A673 (cell line): ENCODE measurements at regions not wholly inside any gene's neighbourhood (a gene's known extent, or its start where the extent isn't known, plus 50 kb on each side); places are given as distances from the start of the nearest gene placed in this dataset.

Experiments used
- BruUV-seq: library from RNA; stranded (reverse); fragments of 400-500 nt; replicated peaks from 2 replicates; lab custom pipeline; 2021; lab: Mats Ljungman, UMichigan
- CTCF ChIA-PET: fragments of 300-600 bp; sonication (Branson Sonifier 250); formaldehyde crosslinking; loops from one replicate; lab custom pipeline; 2022; ENCODE audit warnings: antibody characterized with exemption; lab: Charles Lee
- POLR2A ChIA-PET: fragments of 300-600 bp; sonication (Branson Sonifier 250); formaldehyde crosslinking; loops from one replicate; lab custom pipeline; 2022; ENCODE audit warnings: antibody characterized with exemption; ENCODE audit not compliant: low non-redundant PET; lab: Charles Lee
- DNase-seq: peaks from one replicate; pipeline ENCODE4 v3.0.0-alpha.2; 2015; ENCODE audit warnings: low spot score
- H3K27ac ChIP-seq: fragments of 200-600 bp; sonication (generic); 2 replicates; pipeline ENCODE4 v1.5.1; 2016; ENCODE audit warnings: mixed run types, low read depth, mild to moderate bottlenecking, mixed read lengths, antibody characterized with exemption, low read length; ENCODE audit not compliant: poor library complexity, severe bottlenecking
- H3K27me3 ChIP-seq: fragments of 200-600 bp; sonication (generic); replicated peaks from 2 replicates; pipeline ENCODE4 v1.6.1; 2017; ENCODE audit warnings: mixed run types, low read depth, mild to moderate bottlenecking, mixed read lengths, antibody characterized with exemption, low read length; ENCODE audit not compliant: insufficient read depth, poor library complexity
- H3K36me3 ChIP-seq: fragments of 200-600 bp; sonication (generic); 2 replicates; pipeline ENCODE4 v1.6.1; 2016; ENCODE audit warnings: mixed run types, mild to moderate bottlenecking, mixed read lengths, antibody characterized with exemption, low read length; ENCODE audit not compliant: insufficient read depth, poor library complexity, severe bottlenecking
- H3K4me1 ChIP-seq: fragments of 200-600 bp; sonication (generic); 2 replicates; pipeline ENCODE4 v1.6.1; 2017; ENCODE audit warnings: mixed run types, mild to moderate bottlenecking, mixed read lengths, antibody characterized with exemption, low read length; ENCODE audit not compliant: insufficient read depth, poor library complexity, severe bottlenecking
- H3K4me3 ChIP-seq: fragments of 200-600 bp; sonication (generic); 2 replicates; pipeline ENCODE4 v1.5.1; 2016; ENCODE audit warnings: low read depth, mixed run types, mild to moderate bottlenecking, mixed read lengths, low read length; ENCODE audit not compliant: poor library complexity, severe bottlenecking
- H3K9me3 ChIP-seq: fragments of 200-600 bp; sonication (generic); 2 replicates; pipeline ENCODE4 v1.6.1; 2016; ENCODE audit warnings: mixed run types, low read depth, mild to moderate bottlenecking, mixed read lengths, antibody characterized with exemption, low read length; ENCODE audit not compliant: poor library complexity, severe bottlenecking
- CTCF ChIP-seq: fragments of 300-800, 200-600 bp; sonication (generic); conservative IDR thresholded peaks from 2 replicates; pipeline ENCODE4 v1.5.1; 2017; ENCODE audit warnings: low read depth, mild to moderate bottlenecking, antibody characterized with exemption, low read length, moderate library complexity, mixed read lengths
- EZH2 ChIP-seq: fragments of 200-600 bp; sonication (generic); IDR thresholded peaks from 2 replicates; pipeline ENCODE4 v1.6.1; 2017; ENCODE audit warnings: borderline replicate concordance, low read depth, mild to moderate bottlenecking, mixed read lengths, antibody characterized with exemption, low read length; ENCODE audit not compliant: poor library complexity, severe bottlenecking
- intact Hi-C: fragments of 100-400 bp; cut with micrococcal nuclease; formaldehyde crosslinking; loops from one replicate; pipeline ENCODE4 v1.10.0; 2022; ENCODE audit not compliant: unreplicated experiment

DNA sequence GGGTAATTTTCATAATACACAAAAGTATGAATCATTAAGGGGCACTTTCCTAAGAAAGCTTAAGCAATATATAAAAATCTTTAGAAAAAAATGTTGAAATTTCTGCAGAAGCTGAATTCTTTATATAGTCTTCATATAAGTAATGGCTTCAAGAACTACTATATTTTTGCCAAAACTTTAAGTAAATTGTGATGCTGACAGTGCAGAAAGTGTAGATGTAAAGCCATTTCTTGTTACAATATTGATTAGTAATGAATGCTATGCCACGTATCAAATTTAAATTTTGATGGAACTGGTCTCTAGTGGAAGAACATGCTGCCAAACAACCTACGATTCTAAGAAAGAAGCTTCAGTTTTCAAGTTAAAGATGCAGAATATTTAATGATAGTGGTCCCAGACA, 1210.0 kb downstream of the SLITRK1 start:
- POLR2A ChIA-PET: no interaction called here
- H3K9me3 ChIP-seq: no peaks in the 10 kb centered on the region
- H3K36me3 ChIP-seq: no peaks in the 10 kb centered on the region
- H3K4me3 ChIP-seq: no peak overlapping the region
- no TSS peak for BruUV-seq
- no peak for DNase-seq
- no peaks in the 10 kb centered on the region for H3K27me3 ChIP-seq
- H3K4me1 ChIP-seq: no peaks in the 10 kb centered on the region
- no peak overlapping the region for H3K27ac ChIP-seq
- intact Hi-C loops: no loop called here
- no peak for TF ChIP-seq CTCF
- TF ChIP-seq EZH2: no peak
- CTCF ChIA-PET: no interaction called here

- CTCF ChIA-PET: no interaction called here
- intact Hi-C loops: no loop called here
- Histone ChIP-seq H3K4me1 (no peaks in the 10 kb centered on the region), H3K4me3 (no peak overlapping the region), H3K36me3 (no peaks in the 10 kb centered on the region), H3K27ac (no peak overlapping the region), H3K9me3 (no peaks in the 10 kb centered on the region), H3K27me3 (no peaks in the 10 kb centered on the region)
- TF ChIP-seq EZH2: no peak
- no peak for TF ChIP-seq CTCF
- BruUV-seq: no TSS peak
- DNase-seq: no peak
- POLR2A ChIA-PET: no interaction called here
Measured at GRCh38 chr13:82664183-82664582, 1218.1 kb downstream of the SLITRK1 start.

- H3K27me3 ChIP-seq: no peaks in the 10 kb centered on the region
- no peaks in the 10 kb centered on the region for H3K9me3 ChIP-seq
- intact Hi-C loops: no loop called here
- ChIA-PET POLR2A (no interaction called here), CTCF (no interaction called here)
- DNase-seq: no peak
- no peak overlapping the region for H3K4me3 ChIP-seq
- no peaks in the 10 kb centered on the region for H3K36me3 ChIP-seq
- no peaks in the 10 kb centered on the region for H3K4me1 ChIP-seq
- BruUV-seq: no TSS peak
- TF ChIP-seq CTCF: no peak
- TF ChIP-seq EZH2: no peak
- no peak overlapping the region for H3K27ac ChIP-seq
Measured at GRCh38 chr13:82661126-82661525, 1221.1 kb downstream of the SLITRK1 start.
